GM23338 (cell line): ENCODE measurements at regions not wholly inside any gene's neighbourhood (a gene's known extent, or its start where the extent isn't known, plus 50 kb on each side); places are given as distances from the start of the nearest gene placed in this dataset.

Experiments
- ATAC-seq: fragments of 200-7000 bp; cut with Tn5 transposase; 3 replicates; pipeline ENCODE4 v1.9.1; 2020
- DNase-seq: peaks from one replicate; pipeline ENCODE4 v3.0.0-alpha.2; 2015; ENCODE audit warnings: low spot score
- H2AFZ ChIP-seq: fragments of 200-600 bp; sonication (generic); 2 replicates; pipeline ENCODE4 v1.8.0; 2016; ENCODE audit warnings: antibody characterized with exemption, mild to moderate bottlenecking, moderate library complexity
- H3F3A ChIP-seq: fragments of 200-600 bp; sonication (generic); replicated peaks from 2 replicates; pipeline ENCODE4 v1.8.0; 2017; ENCODE audit warnings: antibody characterized with exemption, mixed run types, low read depth
- H3K27ac ChIP-seq: fragments of 200-600 bp; sonication (generic); 2 replicates; pipeline ENCODE4 v1.6.1; 2016; ENCODE audit warnings: low read depth
- H3K27me3 ChIP-seq: fragments of 200-600 bp; sonication (generic); 2 replicates; pipeline ENCODE4 v1.8.0; 2016; ENCODE audit warnings: mild to moderate bottlenecking, mixed run types, moderate library complexity; ENCODE audit not compliant: insufficient read depth
- H3K36me3 ChIP-seq: fragments of 200-600 bp; sonication (generic); 2 replicates; pipeline ENCODE4 v1.8.0; 2016; ENCODE audit warnings: mild to moderate bottlenecking; ENCODE audit not compliant: insufficient read depth
- H3K4me1 ChIP-seq: fragments of 200-600 bp; sonication (generic); 2 replicates; pipeline ENCODE4 v1.8.0; 2016; ENCODE audit warnings: mild to moderate bottlenecking, moderate library complexity; ENCODE audit not compliant: insufficient read depth
- H3K4me2 ChIP-seq: fragments of 200-600 bp; sonication (generic); 2 replicates; pipeline ENCODE4 v1.7.1; 2017; ENCODE audit warnings: mixed run types
- H3K4me3 ChIP-seq: fragments of 200-600 bp; sonication (generic); 2 replicates; pipeline ENCODE4 v1.6.1; 2016; ENCODE audit warnings: mixed run types
- H3K79me2 ChIP-seq: fragments of 200-600 bp; sonication (generic); replicated peaks from 2 replicates; pipeline ENCODE4 v1.8.0; 2017; ENCODE audit warnings: mild to moderate bottlenecking; ENCODE audit not compliant: insufficient read depth
- H3K9me2 ChIP-seq: fragments of 200-600 bp; sonication (generic); 2 replicates; pipeline ENCODE4 v1.8.0; 2017; ENCODE audit not compliant: insufficient read depth
- H4K20me1 ChIP-seq: fragments of 200-600 bp; sonication (generic); replicated peaks from 2 replicates; pipeline ENCODE4 v1.8.0; 2017; ENCODE audit warnings: mild to moderate bottlenecking; ENCODE audit not compliant: insufficient read depth
- H3K27ac Mint-ChIP-seq: 2 replicates; pipeline ENCODE4 v1.8.0; 2020; ENCODE audit warnings: inconsistent platforms, mild to moderate bottlenecking, moderate library complexity, mixed read lengths
- H3K27me3 Mint-ChIP-seq: 3 replicates; pipeline ENCODE4 v1.8.0; 2022; ENCODE audit warnings: low read depth, mild to moderate bottlenecking, moderate library complexity, mixed read lengths, inconsistent platforms; ENCODE audit not compliant: insufficient read depth, poor library complexity
- H3K36me3 Mint-ChIP-seq: 3 replicates; pipeline ENCODE4 v1.8.0; 2021; ENCODE audit warnings: low read depth, mild to moderate bottlenecking, inconsistent platforms, moderate library complexity, mixed read lengths
- H3K4me1 Mint-ChIP-seq: 3 replicates; pipeline ENCODE4 v1.8.0; 2020; ENCODE audit warnings: mild to moderate bottlenecking, inconsistent platforms, mixed read lengths
- H3K4me3 Mint-ChIP-seq: 3 replicates; pipeline ENCODE4 v1.8.0; 2021; ENCODE audit warnings: moderate library complexity, mild to moderate bottlenecking, inconsistent platforms, mixed read lengths
- H3K9me3 Mint-ChIP-seq: 3 replicates; pipeline ENCODE4 v1.8.0; 2020; ENCODE audit warnings: moderate library complexity, mild to moderate bottlenecking, inconsistent platforms, mixed read lengths
- CREB1 ChIP-seq: fragments of 250-450 bp; sonication (Bioruptor Pico); IDR thresholded peaks from 2 replicates; pipeline ENCODE4 v1.5.0; 2020; ENCODE audit warnings: low read depth, mild to moderate bottlenecking, moderate library complexity
- CTCF ChIP-seq, 2 experiments: fragments of 200-600 bp in 1 of 2; sonication (generic) in 1 of 2; conservative IDR thresholded peaks; 2 replicates each; pipeline versions ENCODE4 v1.5.1 to v1.6.1; 2016 to 2017; ENCODE audit warnings: antibody characterized with exemption in 2 of 2, low read depth in 2 of 2, mild to moderate bottlenecking in 2 of 2, moderate library complexity in 1 of 2
- ETS1 ChIP-seq: IDR thresholded peaks from 2 replicates; pipeline ENCODE4 v1.6.1; 2016; ENCODE audit warnings: antibody characterized with exemption
- EZH2phosphoT487 ChIP-seq: fragments of 200-600 bp; sonication (generic); IDR thresholded peaks from one replicate; pipeline ENCODE4 v1.8.1; 2018; ENCODE audit warnings: antibody characterized with exemption; ENCODE audit not compliant: unreplicated experiment
- JUNB ChIP-seq: IDR thresholded peaks from one replicate; pipeline ENCODE4 v1.6.1; 2016; ENCODE audit warnings: antibody characterized with exemption; ENCODE audit not compliant: unreplicated experiment
- NANOG ChIP-seq: IDR thresholded peaks from 2 replicates; pipeline ENCODE4 v1.6.1; 2016; ENCODE audit warnings: antibody characterized with exemption, borderline replicate concordance
- REST ChIP-seq: IDR thresholded peaks from one replicate; pipeline ENCODE4 v1.6.1; 2018; ENCODE audit warnings: antibody characterized with exemption; ENCODE audit not compliant: unreplicated experiment
- STAT1 ChIP-seq: IDR thresholded peaks from one replicate; pipeline ENCODE4 v1.6.1; 2016; ENCODE audit warnings: antibody characterized with exemption; ENCODE audit not compliant: unreplicated experiment
- ZNF114 ChIP-seq: fragments of 250-450 bp; sonication (Bioruptor Pico); IDR thresholded peaks from 2 replicates; pipeline ENCODE4 v1.5.0; 2020; ENCODE audit warnings: mild to moderate bottlenecking, moderate library complexity
- ZNF331 ChIP-seq: fragments of 250-450 bp; sonication (Bioruptor Pico); IDR thresholded peaks from 2 replicates; pipeline ENCODE4 v1.5.0; 2020; ENCODE audit warnings: low read depth, mild to moderate bottlenecking, moderate library complexity

- no peak for TF ChIP-seq ETS1
- TF ChIP-seq NANOG: no peak
- no peak for TF ChIP-seq CTCF (conservative IDR thresholded peaks at IDR 0.05; ENCODE audit: low read depth in 2 of 2)
Observed at GRCh38 chr7:25408876-25409275, 180.6 kb upstream of the NPVF start (continued).

- no peaks in the 10 kb centered on the region for H3K36me3 Mint-ChIP-seq
- Histone ChIP-seq H3K36me3 (no peaks in the 10 kb centered on the region), H3K27ac (no peak overlapping the region), H2AFZ (no peak overlapping the region), H3K4me1 (no peaks in the 10 kb centered on the region), H3F3A (no peaks in the 10 kb centered on the region), H4K20me1 (no peaks in the 10 kb centered on the region), H3K27me3 (no peaks in the 10 kb centered on the region), H3K4me2 (no peak overlapping the region), H3K79me2 (no peaks in the 10 kb centered on the region), H3K9me2 (no peaks in the 10 kb centered on the region), H3K4me3 (no peak overlapping the region)
- DNase-seq (no peak), ATAC-seq (no peak)
- no peaks in the 10 kb centered on the region for H3K9me3 Mint-ChIP-seq
- no peak overlapping the region for H3K4me3 Mint-ChIP-seq
- no peak overlapping the region for H3K27ac Mint-ChIP-seq
- peaks cover 5% of the 10 kb centered on the region for H3K4me1 Mint-ChIP-seq
- H3K27me3 Mint-ChIP-seq: peaks cover 1% of the 10 kb centered on the region
- no peak for TF ChIP-seq ZNF114
- no peak for TF ChIP-seq REST
- no peak for TF ChIP-seq ETS1
- TF ChIP-seq CREB1: no peak
- no peak for TF ChIP-seq JUNB
- TF ChIP-seq STAT1: no peak
- TF ChIP-seq CTCF (conservative IDR thresholded peaks at IDR 0.05; ENCODE audit: low read depth in 2 of 2): no peak
- no peak for TF ChIP-seq EZH2phosphoT487
- no peak for TF ChIP-seq ZNF331 (CRISPR knock-in tag)
Observed at GRCh38 chr7:25409897-25410636, 181.8 kb upstream of the NPVF start.
